ENCODE measurements at regions not wholly inside any gene's neighbourhood (a gene's known extent, or its start where the extent isn't known, plus 50 kb on each side); places are given as distances from the start of the nearest gene placed in this dataset.

DNA sequence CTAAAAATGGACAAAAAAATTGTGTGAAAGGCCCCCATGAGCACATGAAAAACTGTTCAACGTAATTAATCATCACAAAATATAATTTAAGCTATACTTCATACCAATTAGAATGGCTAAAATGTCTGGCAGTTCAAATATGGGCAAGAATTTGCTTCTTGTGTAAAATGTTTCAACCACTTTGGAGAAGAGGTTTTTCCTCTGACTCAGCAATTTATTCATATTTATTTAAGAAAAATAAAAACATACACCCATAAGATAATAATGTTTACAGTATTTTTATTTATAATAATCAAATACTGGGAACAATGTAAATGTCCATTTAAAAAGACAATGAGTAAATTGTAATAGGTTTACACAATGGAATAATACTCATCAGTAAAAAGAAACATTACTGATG, 395.1 kb upstream of the KHDRBS2 start:
- DNase-seq (ENCODE audit: low read depth): no peak
- H3K4me3 ChIP-seq (ENCODE audit: low read length): no peak overlapping the region
- TF ChIP-seq, protein P1, sequence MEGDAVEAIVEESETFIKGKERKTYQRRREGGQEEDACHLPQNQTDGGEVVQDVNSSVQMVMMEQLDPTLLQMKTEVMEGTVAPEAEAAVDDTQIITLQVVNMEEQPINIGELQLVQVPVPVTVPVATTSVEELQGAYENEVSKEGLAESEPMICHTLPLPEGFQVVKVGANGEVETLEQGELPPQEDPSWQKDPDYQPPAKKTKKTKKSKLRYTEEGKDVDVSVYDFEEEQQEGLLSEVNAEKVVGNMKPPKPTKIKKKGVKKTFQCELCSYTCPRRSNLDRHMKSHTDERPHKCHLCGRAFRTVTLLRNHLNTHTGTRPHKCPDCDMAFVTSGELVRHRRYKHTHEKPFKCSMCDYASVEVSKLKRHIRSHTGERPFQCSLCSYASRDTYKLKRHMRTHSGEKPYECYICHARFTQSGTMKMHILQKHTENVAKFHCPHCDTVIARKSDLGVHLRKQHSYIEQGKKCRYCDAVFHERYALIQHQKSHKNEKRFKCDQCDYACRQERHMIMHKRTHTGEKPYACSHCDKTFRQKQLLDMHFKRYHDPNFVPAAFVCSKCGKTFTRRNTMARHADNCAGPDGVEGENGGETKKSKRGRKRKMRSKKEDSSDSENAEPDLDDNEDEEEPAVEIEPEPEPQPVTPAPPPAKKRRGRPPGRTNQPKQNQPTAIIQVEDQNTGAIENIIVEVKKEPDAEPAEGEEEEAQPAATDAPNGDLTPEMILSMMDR (IDR thresholded peaks at IDR 0.05; ENCODE audit: insufficient read depth, low read depth, low read length, missing control alignments): no peak

DNA sequence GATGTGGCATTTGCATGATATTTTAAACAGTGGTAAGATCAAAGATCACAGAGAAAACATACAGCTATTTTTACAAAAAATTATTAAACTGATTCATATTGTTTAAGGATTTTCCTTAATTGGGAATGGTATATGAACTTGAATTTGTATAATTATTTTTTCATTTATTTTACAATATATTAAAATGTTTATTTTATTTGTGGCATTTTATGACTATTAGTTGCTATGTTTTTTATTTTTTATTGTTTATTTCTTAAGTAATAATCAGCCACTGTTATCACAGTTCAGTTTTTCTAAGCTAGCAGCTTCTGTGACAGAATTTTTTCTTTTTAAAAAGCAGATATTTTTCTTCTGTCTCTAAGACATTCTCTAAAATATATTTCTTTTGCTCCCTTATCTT, 387.0 kb upstream of the KHDRBS2 start:
- H3K4me3 ChIP-seq (ENCODE audit: low read length): no peak overlapping the region
- TF ChIP-seq, protein P1 (IDR thresholded peaks at IDR 0.05; ENCODE audit: insufficient read depth, low read depth, low read length, missing control alignments): no peak
- no peak for DNase-seq (ENCODE audit: low read depth)

DNA sequence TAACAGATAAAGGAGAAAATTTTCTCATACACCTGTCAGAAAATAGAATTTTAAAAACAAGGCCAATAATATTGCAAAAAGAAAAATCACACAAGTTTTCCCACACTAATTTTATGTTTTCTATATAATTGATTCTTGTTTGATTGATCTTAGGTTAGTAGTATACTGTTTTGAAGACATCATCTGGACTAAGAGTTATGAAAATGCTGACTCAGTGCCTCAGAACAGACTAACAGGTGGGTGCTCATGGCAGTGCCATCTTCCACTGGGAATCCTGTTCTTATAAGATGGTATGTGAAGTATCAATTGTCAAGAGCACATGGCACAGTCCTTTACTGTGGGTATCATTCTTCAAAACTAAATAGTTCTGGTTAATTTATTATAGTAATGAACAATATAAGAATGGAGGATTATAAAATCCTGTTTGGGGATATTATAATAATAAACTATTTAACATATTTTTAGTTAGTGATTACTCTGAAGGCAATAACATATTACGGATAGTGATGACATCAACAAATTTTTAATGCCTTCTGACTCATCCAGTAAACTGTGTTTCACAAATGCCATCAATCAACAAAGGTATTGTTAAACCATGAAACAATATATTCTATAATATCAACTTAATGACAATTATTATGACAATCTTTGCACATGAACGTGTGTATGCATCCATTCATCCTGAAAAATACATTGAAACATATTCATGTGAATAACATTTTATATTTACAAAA, 384.6 kb upstream of the KHDRBS2 start:
- TF ChIP-seq, protein P1 (IDR thresholded peaks at IDR 0.05; ENCODE audit: insufficient read depth, low read depth, low read length, missing control alignments): no peak
- H3K4me3 ChIP-seq (ENCODE audit: low read length): no peak overlapping the region
- DNase-seq (ENCODE audit: low read depth): no peak

DNA sequence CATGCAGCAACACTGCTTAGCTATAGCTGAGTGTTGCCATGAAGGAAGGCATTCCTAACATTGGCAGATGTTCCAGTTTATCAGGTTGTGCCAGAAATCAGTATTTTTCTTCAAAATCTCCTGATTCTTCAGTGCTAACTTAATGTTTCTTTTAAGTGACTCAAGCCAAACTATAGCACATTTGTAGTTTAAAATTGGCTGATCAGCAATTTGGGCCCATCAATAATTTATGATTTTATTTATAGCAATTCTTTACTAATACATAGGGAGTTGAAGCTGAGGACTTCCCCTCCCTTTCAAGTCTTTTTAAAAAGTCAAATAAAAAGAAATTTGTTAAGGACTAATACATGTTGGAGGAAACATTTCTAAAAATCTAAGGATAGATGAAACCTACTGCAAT, 383.8 kb upstream of the KHDRBS2 start:
- H3K4me3 ChIP-seq (ENCODE audit: low read length): no peak overlapping the region
- DNase-seq (ENCODE audit: low read depth): no peak
- TF ChIP-seq, protein P1 (IDR thresholded peaks at IDR 0.05; ENCODE audit: insufficient read depth, low read depth, low read length, missing control alignments): no peak

DNA sequence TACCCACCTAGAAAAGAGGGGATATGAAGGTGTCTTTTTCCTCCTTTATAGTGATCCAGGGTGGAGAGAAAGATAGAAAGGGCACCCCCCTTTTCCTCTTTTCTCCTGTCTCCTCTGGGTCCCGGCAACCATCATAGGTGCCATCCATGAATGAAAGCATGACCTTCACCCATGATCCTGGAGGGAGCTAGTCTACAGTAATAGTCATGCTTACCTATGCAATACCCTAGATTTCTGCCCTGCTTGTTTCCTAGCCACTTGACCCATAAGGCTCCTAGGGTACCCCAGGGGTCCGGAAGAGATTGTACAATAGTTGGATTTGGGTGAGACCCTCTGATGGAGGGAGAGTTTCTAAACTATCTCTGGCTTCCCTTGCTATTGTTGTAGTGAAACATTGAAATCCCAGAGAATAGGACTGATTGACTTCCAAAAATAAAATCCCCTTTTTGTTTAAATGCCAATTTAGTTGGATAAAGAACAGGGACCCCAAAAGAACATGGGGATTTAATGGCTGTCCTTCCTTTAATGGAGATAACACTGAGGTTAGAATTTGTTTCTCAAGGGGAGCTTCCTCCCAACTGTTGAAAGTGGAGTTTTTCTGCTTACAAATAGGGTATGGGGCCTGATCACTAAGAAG, 366.8 kb upstream of the KHDRBS2 start:
- TF ChIP-seq, protein P1 (IDR thresholded peaks at IDR 0.05; ENCODE audit: insufficient read depth, low read depth, low read length, missing control alignments): no peak
- peak; percentile 35 for DNase-seq (ENCODE audit: low read depth)
- H3K4me3 ChIP-seq (ENCODE audit: low read length): no peak overlapping the region

DNA sequence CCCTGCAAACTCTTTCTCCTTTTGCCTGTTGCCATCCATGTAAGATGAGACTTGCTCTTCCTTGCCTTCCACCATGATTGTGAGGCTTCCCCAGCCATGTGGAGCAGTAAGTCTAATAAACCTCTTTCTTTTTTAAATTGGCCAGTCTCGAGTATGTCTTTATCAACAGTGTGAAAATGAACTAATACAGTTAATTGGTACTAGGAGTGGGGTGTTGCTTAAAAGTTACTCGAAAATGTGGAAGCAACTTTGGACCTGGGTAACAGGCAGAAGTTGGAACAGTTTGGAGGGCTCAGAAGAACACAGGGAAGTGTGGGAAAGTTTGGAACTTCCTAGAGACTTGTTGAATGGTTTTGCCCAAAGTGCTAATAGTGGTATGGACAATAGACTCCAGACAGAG, 359.2 kb upstream of the KHDRBS2 start:
- no peak for DNase-seq (ENCODE audit: low read depth)
- TF ChIP-seq, protein P1 (IDR thresholded peaks at IDR 0.05; ENCODE audit: insufficient read depth, low read depth, low read length, missing control alignments): no peak
- no peak overlapping the region for H3K4me3 ChIP-seq (ENCODE audit: low read length)

DNA sequence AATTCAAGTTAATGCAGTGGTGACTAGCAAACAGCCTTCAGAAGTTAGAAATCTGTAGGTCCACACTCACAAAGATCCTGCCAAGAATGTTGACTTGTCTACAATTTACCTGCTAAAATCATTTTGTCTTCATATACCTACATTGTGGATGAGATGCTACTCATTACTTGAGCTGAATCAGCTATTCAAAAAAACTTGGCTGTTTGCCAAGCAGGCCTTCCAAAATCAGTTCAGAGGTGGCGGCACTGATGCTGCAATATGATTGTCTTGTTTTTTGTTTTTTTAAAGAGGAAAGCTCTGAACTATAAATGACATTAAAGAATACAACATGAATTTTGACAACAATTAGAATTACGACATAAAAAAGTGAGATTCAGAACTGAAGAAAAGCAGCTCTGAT, 354.7 kb upstream of the KHDRBS2 start:
- H3K4me3 ChIP-seq (ENCODE audit: low read length): no peak overlapping the region
- TF ChIP-seq, protein P1 (IDR thresholded peaks at IDR 0.05; ENCODE audit: insufficient read depth, low read depth, low read length, missing control alignments): no peak
- DNase-seq (ENCODE audit: low read depth): no peak
